ENCODE measurements at regions not wholly inside any gene's neighbourhood (a gene's known extent, or its start where the extent isn't known, plus 50 kb on each side); places are given as distances from the start of the nearest gene placed in this dataset.
"Not testable (repeated sequence)": the region's sequence is repeated elsewhere in the genome, so short reads cannot be mapped to it uniquely, and the experiment has no call there.

- WGBS, 2 donors (ENCODE audit: low coverage in 1 of 2), result 40% methylated on average over 1 of the region's 2 CpGs; no CpG with 5 or more reads in 1 of the 2 donors
- not testable (repeated sequence) for H3K9me3 ChIP-seq, H3K27me3 ChIP-seq, H3K4me1 ChIP-seq, H3K36me3 ChIP-seq, H3K27ac ChIP-seq, H3K4me3 ChIP-seq, ATAC-seq
Observed at GRCh38 chr15:24435075-24435820, 240.3 kb upstream of the NPAP1 start.

GRCh38 chr15:24437270-24437669, 238.3 kb upstream of the NPAP1 start:
- H3K9me3 ChIP-seq, H3K27me3 ChIP-seq, H3K4me1 ChIP-seq, H3K27ac ChIP-seq, H3K4me3 ChIP-seq, H3K36me3 ChIP-seq, ATAC-seq: not testable (repeated sequence)
- 70% methylated on average over 2 of the region's 5 CpGs; no CpG with 5 or more reads in 1 of the 2 donors for WGBS, 2 donors (ENCODE audit: low coverage in 1 of 2)

- H3K36me3 ChIP-seq, H3K27me3 ChIP-seq, ATAC-seq, H3K9me3 ChIP-seq, H3K27ac ChIP-seq, H3K4me3 ChIP-seq, H3K4me1 ChIP-seq: not testable (repeated sequence)
- WGBS, 2 donors (ENCODE audit: low coverage in 1 of 2), result no CpG with 5 or more reads among the region's 1 CpG
Observed at GRCh38 chr15:24437735-24438134, 237.8 kb upstream of the NPAP1 start.

GRCh38 chr15:24477107-24478025, 198.2 kb upstream of the NPAP1 start:
- not testable (repeated sequence) for ATAC-seq, H3K4me3 ChIP-seq, H3K27ac ChIP-seq, H3K9me3 ChIP-seq, H3K36me3 ChIP-seq, H3K4me1 ChIP-seq, H3K27me3 ChIP-seq
- 24 to 27% methylated on average over 13 to 22 of the region's 49 CpGs for WGBS, 2 donors (ENCODE audit: low coverage in 1 of 2)

- H3K27ac ChIP-seq, H3K9me3 ChIP-seq, H3K4me3 ChIP-seq, H3K36me3 ChIP-seq, H3K27me3 ChIP-seq, ATAC-seq, H3K4me1 ChIP-seq: not testable (repeated sequence)
- 76 to 93% methylated on average over 4 to 5 of the region's 14 CpGs for WGBS, 2 donors (ENCODE audit: low coverage in 1 of 2)
Observed at GRCh38 chr15:24485885-24486567, 189.5 kb upstream of the NPAP1 start.

GRCh38 chr15:24488164-24488907, 187.2 kb upstream of the NPAP1 start:
- H3K9me3 ChIP-seq, H3K36me3 ChIP-seq, H3K27ac ChIP-seq, H3K27me3 ChIP-seq, ATAC-seq, H3K4me3 ChIP-seq, H3K4me1 ChIP-seq: not testable (repeated sequence)
- 62 to 67% methylated on average over 1 to 4 of the region's 8 CpGs for WGBS, 2 donors (ENCODE audit: low coverage in 1 of 2)

- H3K9me3 ChIP-seq, H3K27me3 ChIP-seq, H3K27ac ChIP-seq, H3K36me3 ChIP-seq, ATAC-seq, H3K4me3 ChIP-seq, H3K4me1 ChIP-seq: not testable (repeated sequence)
- 88 to 89% methylated on average over 5 to 11 of the region's 11 CpGs for WGBS, 2 donors (ENCODE audit: low coverage in 1 of 2)
Observed at GRCh38 chr15:24505216-24505615, 170.4 kb upstream of the NPAP1 start.

- not testable (repeated sequence) for H3K9me3 ChIP-seq, H3K27me3 ChIP-seq, H3K4me1 ChIP-seq, H3K36me3 ChIP-seq, H3K27ac ChIP-seq, H3K4me3 ChIP-seq, ATAC-seq
- 91 to 100% methylated on average over 1 of the region's 1 CpG for WGBS, 2 donors (ENCODE audit: low coverage in 1 of 2)
Observed at GRCh38 chr15:24509714-24510113, 165.9 kb upstream of the NPAP1 start.

GRCh38 chr15:24511598-24511997, 164.0 kb upstream of the NPAP1 start:
- not testable (repeated sequence) for H3K36me3 ChIP-seq, H3K27ac ChIP-seq, H3K4me1 ChIP-seq, H3K4me3 ChIP-seq, H3K9me3 ChIP-seq, H3K27me3 ChIP-seq, ATAC-seq
- 67 to 86% methylated on average over 1 to 2 of the region's 3 CpGs for WGBS, 2 donors (ENCODE audit: low coverage in 1 of 2)

- H3K4me3 ChIP-seq, H3K27me3 ChIP-seq, H3K36me3 ChIP-seq, H3K9me3 ChIP-seq, H3K27ac ChIP-seq, ATAC-seq, H3K4me1 ChIP-seq: not testable (repeated sequence)
- 73% methylated on average over 2 of the region's 4 CpGs; no CpG with 5 or more reads in 1 of the 2 donors for WGBS, 2 donors (ENCODE audit: low coverage in 1 of 2)
Observed at GRCh38 chr15:24518772-24519171, 156.8 kb upstream of the NPAP1 start.

GRCh38 chr15:24531235-24531634, 144.3 kb upstream of the NPAP1 start:
- not testable (repeated sequence) for H3K9me3 ChIP-seq, H3K4me1 ChIP-seq, H3K27ac ChIP-seq, H3K27me3 ChIP-seq, H3K36me3 ChIP-seq, ATAC-seq, H3K4me3 ChIP-seq
- 38 to 63% methylated on average over 2 to 3 of the region's 3 CpGs for WGBS, 2 donors (ENCODE audit: low coverage in 1 of 2)

GRCh38 chr15:24534032-24534431, 141.5 kb upstream of the NPAP1 start:
- not testable (repeated sequence) for H3K27me3 ChIP-seq, H3K27ac ChIP-seq, H3K4me1 ChIP-seq, H3K4me3 ChIP-seq, H3K9me3 ChIP-seq, ATAC-seq, H3K36me3 ChIP-seq
- WGBS, 2 donors (ENCODE audit: low coverage in 1 of 2), result 60 to 100% methylated on average over 1 of the region's 1 CpG

GRCh38 chr15:24557281-24557680, 118.3 kb upstream of the NPAP1 start:
- not testable (repeated sequence) for H3K27me3 ChIP-seq, H3K27ac ChIP-seq, H3K36me3 ChIP-seq, H3K4me1 ChIP-seq, H3K9me3 ChIP-seq, H3K4me3 ChIP-seq, ATAC-seq
- WGBS, 2 donors (ENCODE audit: low coverage in 1 of 2), result 68% methylated on average over 5 of the region's 5 CpGs; no CpG with 5 or more reads in 1 of the 2 donors
